GM21619 (cell line): ENCODE measurements at regions not wholly inside any gene's neighbourhood (a gene's known extent, or its start where the extent isn't known, plus 50 kb on each side); places are given as distances from the start of the nearest gene placed in this dataset.
"Not testable (repeated sequence)": the region's sequence is repeated elsewhere in the genome, so short reads cannot be mapped to it uniquely, and the experiment has no call there.

Experiments used
- ATAC-seq: cut with Tn5 transposase; IDR thresholded peaks from one replicate; pipeline ENCODE4 v1.9.1; 2021; ENCODE audit not compliant: unreplicated experiment

DNA sequence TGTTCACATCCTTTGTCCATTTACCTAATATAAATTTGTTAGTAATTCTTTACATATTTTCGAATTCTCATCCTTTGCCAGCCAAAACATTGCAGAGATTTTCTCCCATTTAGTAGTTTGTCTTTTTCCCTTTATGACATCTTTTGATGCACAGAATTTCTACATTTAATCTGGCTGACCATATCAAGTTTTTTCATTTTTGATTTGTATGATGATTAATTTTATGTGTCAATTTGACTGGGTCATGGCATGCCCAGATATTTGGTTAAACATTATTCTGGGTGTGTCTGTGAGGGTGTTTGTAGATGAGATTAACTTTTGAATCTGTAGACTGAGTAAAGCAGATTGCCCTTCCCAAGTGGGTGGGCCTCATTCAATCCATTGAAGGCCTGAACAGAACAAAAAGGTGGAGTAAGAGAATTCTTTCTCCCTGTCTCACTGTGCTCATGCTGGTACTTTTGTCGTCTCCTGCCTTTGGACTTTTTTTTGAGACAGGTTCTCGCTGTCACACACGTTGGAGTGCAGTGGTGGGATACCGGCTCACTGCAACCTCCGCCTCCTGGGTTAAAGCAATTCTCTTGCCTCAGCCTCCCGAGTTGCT is 72.1 kb upstream of the EPB41L1 start:
- ATAC-seq = no peak

DNA sequence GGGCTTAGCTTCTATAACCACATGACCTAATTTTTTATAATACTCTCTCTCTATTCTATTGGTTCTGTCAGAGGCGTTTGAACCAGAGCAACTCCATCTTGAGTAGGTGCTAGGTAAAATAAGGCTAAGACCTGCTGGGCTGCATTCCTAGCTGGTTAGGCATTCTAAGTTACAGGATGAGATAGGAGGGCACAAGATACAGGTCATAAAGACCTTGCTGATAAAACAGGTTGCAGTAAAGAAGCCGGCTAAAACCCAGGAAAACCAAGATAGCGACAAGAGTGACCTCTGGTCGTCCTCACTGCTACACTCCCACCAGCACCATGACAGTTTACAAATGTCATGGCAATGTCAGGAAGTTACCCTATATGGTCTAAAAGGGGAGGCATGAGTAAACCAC is 71.3 kb upstream of the EPB41L1 start:
- not testable (repeated sequence) for ATAC-seq

DNA sequence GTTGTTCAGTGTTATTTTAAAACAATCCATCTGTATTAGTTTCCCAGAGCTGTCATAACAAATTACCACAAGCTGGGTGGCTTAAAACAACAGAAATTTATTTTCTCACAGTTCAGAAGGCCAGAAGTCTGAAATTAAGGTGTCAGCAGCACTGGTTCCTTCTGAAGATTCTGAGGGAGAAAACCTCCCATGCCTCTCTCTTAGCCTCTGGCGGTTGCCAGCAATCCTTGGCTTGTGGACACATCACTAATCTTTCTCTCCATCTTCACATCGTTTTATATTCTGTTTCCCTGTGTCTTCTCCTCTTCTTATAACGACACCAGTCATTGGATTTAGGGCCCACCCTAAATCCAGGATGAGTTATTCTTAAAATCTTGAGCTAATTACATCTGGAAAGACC is 70.2 kb upstream of the EPB41L1 start:
- no peak for ATAC-seq

DNA sequence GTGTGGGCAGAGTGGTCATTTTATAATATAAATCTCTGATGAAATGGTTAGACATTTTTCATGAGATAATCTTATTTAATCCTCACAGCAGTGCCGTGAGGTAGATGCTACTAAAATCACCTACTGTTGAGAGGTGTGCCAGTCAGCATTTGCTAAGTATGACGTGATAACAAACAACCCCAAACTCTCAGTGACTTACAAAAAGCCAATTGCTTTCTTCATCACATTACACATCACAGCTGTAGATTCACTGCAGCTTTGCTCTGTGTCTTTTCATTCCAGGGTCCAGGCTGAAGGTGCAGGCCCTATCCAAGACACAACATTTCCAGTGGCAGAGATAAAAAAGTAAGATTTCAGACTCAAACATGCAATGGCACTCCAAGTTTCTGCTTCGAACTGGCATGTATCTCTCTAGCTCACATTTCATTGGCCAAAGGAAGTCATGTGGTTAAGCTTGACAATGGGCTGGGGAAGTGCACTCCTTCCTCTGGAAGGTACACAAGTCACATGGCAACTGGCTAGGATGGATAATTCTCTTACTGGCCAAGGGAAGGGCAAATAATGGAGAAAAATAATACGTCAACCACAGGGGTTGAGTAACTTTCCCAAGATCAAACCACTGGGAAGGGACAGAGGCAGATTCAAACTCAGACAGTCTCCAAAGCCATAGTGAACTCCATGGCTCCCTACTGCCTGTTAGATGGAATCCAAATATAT is 69.5 kb upstream of the EPB41L1 start:
- no peak for ATAC-seq

DNA sequence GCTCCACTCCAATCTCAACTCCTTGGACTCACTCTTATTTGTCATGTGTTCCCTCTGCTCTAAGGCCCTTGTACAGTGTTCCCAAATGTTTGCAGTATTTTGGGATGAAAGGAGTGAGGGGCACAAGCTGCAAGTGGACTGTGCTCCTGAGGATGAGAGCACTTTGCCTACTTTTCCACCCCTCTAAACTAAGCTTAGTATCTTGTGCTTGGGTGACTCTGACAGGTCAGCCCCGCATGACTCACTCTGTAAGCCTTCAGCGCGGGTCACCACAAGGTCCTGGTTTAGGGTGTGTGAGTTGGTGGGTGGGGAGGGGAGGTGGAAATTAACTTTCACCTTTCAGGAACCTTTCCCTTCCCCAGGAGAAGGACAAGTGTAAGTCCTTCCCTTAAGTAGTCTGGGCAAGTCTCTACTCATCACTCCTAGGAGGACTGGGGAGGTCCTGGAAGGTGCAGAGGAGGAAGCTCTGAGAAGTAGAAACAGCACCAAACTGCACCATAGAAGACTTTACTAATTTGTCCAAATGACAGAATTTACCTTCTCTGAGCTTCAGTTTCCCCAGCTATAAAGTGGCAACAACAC is 68.8 kb upstream of the EPB41L1 start:
- ATAC-seq = no peak

DNA sequence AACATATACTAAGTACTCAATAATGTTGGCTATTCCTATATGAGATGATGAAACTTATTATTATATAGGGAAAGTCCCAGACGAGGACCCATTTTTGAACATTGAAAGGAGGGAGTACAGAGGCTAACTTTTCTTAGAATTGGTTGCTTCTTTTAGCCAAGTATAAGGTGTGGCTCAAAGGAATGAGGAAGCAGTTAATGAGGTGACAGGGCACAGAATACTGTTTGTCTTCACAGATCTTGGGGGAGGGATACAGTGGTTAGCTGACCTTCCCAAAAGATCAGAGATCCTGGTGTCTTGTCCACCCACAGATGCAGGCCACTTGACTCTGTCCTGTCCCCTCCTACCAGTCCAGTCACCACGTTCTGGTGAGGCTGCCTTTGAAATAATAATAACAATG is 67.8 kb upstream of the EPB41L1 start:
- no peak for ATAC-seq

DNA sequence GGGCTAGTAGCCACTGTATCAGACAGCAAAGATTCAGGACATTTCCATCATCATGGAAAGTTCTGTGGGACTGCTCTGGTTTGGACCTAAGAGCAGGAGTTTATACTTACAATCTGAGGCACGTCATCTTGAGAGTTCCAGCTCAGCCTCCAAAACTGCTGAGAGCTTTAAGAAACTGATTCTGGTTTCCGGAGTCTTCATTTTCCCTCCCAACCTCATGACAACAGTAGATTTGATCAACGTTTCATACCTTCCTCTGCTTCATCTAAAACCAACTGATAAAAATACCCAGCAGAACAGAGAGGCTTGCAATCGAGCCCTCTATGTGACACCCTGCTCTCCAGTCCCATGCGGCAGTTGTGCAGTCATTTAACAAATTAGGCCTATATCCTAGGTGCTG is 64.3 kb upstream of the EPB41L1 start:
- no peak for ATAC-seq

DNA sequence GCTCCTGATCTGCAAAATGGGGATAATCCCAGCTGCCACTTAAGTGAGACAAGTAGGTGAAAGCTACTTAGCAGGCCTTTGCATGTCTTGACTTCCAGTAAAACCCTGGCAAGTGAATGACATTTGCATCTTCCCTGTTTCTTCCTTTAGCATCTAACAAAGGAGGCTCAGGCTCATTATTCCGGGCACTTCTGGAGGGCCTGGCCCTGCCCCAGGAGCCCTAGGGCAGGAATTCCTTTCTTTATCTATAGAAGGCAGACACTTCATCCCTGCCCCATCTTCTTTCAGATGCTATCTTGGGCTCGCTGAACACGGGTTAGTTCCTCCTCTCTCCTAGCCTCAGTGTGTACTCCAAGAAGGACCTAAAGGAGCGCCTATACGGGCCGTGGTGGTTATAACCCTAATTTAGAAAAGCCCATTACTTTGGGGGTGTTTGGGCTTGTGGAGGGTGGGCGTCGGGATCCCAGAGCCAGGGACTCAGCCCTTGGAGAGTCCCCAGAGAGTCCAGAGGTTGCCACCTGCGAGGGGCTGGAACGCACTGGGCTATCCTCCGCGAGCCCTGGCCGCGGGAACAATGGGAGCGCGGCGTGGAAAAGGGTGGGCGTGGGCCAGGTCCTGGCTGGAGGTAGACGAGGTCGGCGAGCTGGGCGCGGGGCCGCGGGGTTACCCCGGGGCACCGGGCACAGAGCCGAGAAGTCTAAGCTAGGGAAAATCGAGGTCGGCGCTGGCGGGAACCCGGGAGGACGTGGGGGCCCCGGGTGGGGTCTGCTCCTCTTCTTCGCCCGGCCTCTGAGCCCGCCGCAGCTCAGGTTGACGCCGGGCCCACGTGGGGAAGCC is 62.8 kb upstream of the EPB41L1 start:
- ATAC-seq = no peak

DNA sequence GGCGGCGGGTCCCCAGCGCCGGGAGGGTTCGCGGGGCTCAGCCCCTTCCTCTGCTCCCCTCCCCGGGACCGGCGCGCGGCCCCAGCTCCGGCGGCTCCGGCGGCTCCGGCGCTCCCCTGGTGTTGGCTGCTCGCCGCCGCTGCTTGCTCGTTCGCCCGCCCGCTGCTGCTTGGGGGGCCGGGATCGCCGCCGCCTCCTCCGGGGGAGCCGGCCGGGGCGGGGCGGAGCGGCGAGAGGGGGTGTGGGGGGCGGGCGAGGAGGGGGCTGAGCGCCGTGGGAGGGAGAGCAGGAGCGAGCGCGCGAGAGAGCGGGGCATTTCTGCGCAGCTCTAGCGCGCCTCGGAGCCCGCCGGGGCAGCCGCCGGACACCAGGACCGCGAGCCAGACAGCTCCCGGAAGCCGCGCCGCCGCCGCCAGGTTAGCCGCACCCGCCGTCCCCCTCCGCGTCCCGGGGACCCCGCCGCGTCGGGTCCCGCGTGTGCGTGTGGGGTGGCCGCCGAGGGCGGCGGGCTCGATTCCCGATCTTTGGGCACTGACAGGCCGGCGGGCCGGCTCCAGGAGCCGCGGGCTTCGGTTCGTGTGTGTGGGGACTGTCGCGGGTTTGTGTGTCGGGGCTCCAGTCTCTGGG is 62.0 kb upstream of the EPB41L1 start:
- ATAC-seq = no peak

DNA sequence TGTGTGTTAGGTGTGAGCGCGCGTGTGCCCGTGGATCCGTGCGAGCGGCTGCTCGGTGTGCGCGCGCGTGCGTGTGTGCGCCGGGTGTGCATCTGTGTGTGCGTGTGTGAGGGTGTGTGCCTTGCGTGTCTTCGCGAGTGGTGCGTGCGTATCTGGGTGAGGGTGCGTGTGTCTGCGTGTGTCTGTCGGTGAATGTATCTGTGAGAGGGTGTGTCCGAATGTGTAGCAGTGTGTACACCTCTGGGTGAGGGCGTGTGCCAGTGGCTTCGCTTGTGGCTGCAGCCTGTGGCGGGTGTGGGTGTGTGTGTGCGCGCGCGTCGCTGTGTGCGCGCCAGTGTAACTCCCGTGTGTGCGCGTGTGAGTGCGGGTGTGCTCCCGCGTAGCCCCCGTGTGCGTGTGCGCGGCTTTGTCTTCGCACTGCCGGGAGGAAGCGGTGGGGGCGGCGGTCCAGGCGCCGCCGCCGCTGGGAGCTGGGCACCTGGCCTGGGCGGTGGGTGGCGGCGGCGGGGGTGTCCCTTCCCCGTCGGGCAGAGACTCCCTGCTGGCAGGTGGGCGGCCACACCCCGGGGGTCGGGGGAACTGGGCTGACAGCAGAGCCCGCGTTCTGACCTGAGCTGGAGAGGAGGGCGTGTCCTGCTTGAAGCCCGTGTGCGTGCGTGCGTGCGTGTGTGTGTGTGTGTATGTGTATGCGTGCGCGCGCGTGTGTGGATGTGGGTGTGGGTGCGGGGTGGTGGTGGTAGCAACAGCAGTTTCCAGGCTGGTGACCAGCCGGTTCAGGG is 61.3 kb upstream of the EPB41L1 start:
- no peak for ATAC-seq

DNA sequence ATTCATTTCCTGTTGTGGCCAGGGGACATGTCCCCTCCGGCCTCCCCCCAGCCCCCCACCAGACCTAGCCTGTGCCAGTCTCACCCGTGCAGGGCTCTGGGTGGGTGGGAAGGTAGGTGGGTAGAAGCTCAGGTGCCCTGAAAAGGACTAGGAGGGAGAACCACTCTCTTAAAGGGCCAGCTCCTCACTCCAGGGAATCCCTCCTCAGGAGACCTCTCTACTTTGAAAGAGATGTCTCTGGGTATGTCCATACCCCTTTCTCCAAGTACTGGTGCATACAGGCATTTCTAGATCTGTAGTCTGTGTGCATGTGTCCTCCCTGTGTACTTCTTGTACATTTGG is 60.8 kb upstream of the EPB41L1 start:
- ATAC-seq = no peak

DNA sequence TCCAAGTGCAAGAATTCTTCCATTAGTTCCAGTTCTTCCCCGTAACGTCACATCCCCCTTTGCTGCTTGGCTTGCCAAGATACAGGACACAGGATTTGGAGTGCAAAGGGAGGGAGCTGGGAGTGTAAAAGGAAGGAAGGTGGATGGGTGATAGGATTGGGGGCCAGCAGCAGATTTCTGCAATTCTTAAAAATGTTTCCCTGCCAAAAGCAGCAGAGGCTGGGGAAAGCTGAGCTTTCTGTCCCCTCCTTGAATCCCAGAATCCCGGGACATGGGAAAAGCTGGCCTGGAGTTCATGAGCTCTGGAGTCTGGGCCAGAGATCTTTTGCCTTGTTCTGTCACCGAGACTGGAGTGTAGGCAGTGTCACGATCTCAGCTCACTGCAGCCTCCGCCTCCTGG is 60.0 kb upstream of the EPB41L1 start:
- ATAC-seq = no peak

DNA sequence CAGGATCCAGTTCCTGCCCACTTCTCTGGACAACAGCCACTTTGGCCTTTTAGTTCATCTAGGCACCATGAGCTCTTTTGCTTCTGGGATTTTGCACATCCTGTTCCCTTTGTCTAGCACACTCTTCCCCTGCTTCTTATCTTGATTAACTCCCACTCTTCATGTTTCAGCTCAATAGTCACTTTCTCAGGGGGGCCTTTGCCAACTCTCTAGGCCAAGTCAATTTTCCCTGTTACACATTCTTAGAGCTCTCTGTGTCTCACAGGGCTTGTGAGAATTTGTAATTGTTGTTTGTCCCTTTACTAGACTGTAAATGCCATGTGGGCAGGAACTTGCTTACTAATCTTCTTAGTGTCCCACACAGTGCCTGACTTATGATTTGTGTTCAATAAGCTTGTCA is 58.1 kb upstream of the EPB41L1 start:
- ATAC-seq = no peak

DNA sequence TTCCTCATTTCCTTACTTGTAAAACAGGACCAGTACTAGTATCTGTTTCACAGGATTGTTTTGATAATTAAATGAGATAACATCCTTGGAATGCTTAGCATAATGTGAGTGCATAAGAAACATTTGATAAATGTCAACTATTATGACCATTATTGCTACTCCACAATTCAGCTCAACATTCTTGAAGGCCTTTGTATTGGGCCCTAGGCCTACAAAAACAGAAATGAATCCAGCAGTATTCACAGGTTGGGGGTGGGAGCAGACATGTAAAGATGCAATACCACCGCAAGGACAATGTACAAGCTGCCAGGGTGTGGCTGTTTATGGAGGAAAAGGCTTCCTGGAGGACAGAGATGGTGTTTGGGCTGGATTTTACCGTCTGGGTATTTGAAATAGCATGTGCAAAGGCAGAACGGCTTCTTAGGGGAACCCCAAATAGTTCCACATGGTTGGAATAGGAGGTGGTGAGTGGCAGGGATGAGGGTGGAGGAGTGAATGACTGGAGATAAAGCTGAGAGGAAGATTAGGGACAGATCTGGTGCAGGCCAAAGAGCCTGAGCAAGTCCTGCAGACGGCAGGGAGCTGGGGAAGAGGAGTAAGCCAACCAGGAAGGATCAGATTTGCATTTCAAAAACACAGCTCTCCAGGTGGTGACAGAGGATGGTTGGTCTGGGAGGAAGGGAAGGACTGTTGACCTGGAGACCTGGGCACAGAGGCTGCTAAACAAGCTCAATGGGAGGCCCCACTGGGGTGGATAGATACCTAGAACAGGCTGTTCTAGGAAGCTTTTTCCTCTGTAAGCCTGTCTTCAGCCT is 57.0 kb upstream of the EPB41L1 start:
- no peak for ATAC-seq

DNA sequence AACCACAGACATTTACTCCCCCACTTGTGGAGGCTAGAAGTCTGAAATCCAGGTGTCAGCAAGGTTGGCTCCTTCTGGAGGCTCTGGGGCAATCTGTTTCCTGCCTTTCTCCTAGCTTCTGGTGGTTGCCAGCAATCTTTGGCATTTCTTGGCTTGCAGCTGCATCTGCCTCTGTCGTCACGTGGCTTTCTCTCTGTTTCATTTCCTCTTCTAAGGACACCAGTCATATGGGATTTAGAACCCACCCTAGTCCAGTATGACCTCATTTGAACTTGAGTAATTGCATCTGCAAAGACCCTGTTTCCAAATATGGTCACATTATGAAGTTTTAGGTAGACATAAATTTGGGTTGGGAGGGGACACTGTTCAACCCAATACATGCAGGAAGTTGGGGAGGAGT is 56.2 kb upstream of the EPB41L1 start:
- peak; percentile 70 for ATAC-seq

DNA sequence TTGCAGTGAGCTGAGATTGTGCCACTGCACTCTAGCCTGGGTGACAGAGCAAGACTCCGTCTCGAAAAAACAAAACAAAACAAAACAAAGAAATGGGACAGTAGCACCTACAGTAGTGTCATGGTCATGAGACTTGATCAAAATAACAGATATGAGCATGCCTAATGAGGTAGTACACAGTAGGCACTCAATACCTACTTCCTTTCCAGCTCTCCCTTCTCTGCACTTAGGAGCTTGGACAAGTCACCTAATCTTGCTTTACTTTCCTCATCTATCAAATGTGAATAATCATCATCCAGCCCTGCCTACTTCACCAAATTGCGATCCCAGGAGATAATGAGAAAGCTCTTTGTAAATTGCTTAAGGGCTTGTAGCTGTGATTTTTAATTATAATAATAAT is 55.4 kb upstream of the EPB41L1 start:
- no peak for ATAC-seq

DNA sequence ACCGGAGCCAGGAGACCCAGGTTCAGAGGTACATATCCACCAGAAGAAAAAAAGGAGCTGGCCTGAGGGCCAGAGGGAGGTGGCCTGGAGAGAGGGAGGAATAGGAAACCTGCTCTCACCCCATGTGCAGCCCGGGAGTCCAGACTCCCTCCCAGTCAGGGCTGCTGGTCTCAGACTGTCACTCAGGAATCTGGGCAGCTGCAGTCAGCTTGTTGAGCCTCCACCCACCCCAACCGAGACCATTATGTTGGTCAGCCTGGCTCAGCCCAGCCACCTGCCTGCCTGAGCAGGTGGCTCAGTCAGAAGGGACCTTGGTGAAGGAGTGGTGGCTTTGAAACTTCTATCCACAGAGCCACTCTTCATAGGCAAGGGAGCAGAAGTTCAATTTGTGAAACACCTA is 53.3 kb upstream of the EPB41L1 start:
- ATAC-seq = no peak

DNA sequence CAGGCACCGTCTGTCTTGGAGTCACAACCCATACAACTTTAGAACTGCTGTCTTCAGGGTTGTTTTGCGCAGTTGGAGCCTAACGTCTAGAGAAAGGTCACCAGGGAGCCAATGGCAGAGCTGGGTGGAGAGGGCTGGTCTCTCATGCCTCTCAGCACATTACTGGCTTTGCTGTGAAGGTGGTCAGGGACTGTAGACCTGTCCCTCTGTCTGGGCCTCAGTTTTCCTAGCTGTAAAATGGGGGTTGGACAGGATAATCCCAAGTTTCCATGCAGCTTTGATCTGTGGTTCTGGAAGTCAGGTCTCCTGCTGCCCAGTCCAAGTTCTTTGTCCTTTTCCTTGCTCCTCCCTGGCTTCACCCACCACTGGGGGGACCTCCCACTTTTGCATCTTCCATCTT is 52.2 kb upstream of the EPB41L1 start:
- no peak for ATAC-seq

DNA sequence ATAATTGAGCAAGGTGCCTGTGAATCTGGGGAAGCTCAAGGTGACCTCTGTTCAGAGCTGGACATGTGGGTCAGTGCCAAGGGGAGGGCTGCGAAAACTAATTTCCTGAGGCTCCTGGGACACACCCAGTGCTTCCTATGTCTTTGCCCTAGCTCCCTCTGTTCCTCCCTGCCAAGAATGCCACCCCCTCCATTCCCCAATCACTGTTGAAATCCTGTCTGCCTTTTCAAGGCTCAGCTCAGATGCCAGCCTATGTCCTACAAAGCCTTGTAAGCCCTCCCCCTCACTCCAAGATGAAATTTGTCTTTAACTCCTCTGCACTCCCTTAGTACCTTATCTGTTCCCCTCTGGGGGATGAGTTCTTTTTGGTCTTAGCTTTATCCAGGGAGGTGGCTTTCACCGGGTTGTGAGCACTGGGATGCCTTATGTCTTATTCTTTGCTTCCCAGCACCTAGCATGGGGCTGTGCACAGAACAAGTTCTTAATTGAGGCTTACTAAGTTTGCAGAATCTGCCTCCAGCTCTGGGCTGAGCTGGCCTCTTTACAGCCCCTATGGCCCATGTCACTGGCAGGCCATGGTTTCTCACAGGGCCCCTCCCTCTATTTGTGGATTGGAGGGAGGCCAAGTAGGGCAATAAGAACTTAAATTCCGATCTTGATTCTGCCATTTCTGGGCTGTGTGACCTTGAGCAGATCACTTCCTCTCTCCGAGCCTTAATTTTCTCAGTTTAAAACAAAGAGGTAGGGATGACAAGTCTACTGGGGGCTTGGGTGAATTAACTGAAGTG is 51.5 kb upstream of the EPB41L1 start:
- ATAC-seq = no peak
